ENCODE measurements at regions not wholly inside any gene's neighbourhood (a gene's known extent, or its start where the extent isn't known, plus 50 kb on each side); places are given as distances from the start of the nearest gene placed in this dataset.

DNA sequence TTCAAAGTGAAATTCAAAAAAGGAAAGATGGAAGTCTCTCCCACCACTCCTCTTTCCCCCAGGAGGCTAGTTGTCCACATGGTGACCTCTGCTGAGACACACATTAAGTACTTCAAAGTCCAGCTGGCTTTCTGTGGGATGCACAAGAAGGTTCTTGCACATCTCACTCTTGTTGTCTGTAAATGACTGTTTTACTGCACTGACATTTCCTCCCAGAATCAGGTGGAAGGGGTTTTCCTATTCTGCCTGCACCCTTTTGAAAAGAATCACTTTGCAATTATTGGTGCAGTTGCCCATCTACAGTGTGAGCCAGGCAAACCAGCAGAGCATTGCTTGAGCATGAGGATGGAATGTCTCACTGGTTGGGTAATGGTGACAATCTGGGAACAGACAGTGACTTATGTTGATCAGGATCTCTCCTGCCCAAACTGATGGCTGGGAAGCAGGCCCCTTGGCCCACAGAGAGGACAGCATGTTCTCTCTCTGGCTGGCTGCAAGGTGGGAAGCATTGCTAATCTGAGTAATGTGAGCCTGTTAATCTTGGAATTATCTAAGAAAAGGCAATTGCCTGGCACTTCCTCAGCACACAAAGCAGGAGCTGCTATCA lies 347.7 kb upstream of the SATB1 start:
- Histone ChIP-seq H2BK5ac (ENCODE audit: low read length) (no peak overlapping the region), H2BK120ac (ENCODE audit: low read depth, low read length) (no peak overlapping the region), H3K4me3 (ENCODE audit: low read length in 2 of 2) (no peak overlapping the region), H3K23ac (ENCODE audit: low read depth, low read length, poor library complexity) (no peak overlapping the region), H2AFZ (ENCODE audit: low read length) (no peak overlapping the region), H3K4ac (ENCODE audit: low read length) (no peak overlapping the region), H2BK12ac (ENCODE audit: low read length) (no peak overlapping the region), H3K4me1 (ENCODE audit: control insufficient read depth in 2 of 2, insufficient read depth in 1 of 2, low read depth in 1 of 2, low read length in 2 of 2) (peaks cover 0 to 1% of the 10 kb centered on the region in 2 donors), H3K27ac (replicated peaks; ENCODE audit: low read length) (no peak overlapping the region), H3K79me1 (ENCODE audit: low read depth, low read length) (no peaks in the 10 kb centered on the region), H3K27me3 (ENCODE audit: control insufficient read depth in 3 of 3, insufficient read depth in 3 of 3, low read depth in 1 of 3, low read length in 3 of 3) (no peaks in the 10 kb centered on the region), H3K14ac (ENCODE audit: low read length) (no peak overlapping the region), H4K91ac (ENCODE audit: low read depth, low read length, poor library complexity) (no peak overlapping the region), H3K9ac (ENCODE audit: low read depth, low read length, poor library complexity) (no peak overlapping the region), H3K36me3 (replicated peaks in 1 of 2; ENCODE audit: control insufficient read depth in 2 of 2, insufficient read depth in 2 of 2, low read length in 2 of 2) (no peaks in the 10 kb centered on the region), H3K9me3 (replicated peaks in 1 of 2; ENCODE audit: control insufficient read depth in 2 of 2, insufficient read depth in 1 of 2, low read depth in 1 of 2, low read length in 2 of 2) (no peaks in the 10 kb centered on the region), H3K18ac (ENCODE audit: low read length) (no peak overlapping the region), H2AK5ac (ENCODE audit: low read depth, low read length) (no peak overlapping the region), H2BK15ac (ENCODE audit: low read length) (no peak overlapping the region), H3K4me2 (ENCODE audit: insufficient read depth, low read length, poor library complexity, severe bottlenecking) (no peak overlapping the region), H4K8ac (ENCODE audit: low read depth, low read length) (no peak overlapping the region)
- DNase-seq (ENCODE audit: low spot score) = no peak

DNA sequence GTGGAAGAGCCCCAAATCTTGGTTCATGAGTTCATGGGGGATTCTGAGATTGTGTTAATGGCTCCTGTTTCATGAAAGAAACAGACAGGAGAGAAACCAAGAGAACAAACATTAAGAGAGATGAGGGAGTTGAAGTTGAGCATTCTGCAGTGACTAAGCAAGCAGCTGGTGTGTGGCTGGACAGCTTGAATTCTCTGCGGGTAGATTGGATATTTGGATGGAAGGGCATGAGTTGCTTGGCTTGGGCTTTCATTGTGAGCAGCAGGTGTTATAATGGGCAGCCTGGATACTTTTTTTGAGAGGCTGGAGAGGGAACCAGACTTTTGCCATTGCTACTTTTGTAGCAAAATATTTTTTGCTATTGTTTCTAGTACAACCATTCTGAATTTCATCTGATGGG lies 346.8 kb upstream of the SATB1 start:
- no peaks in the 10 kb centered on the region for H3K79me1 ChIP-seq (ENCODE audit: low read depth, low read length)
- no peak overlapping the region for H3K4ac ChIP-seq (ENCODE audit: low read length)
- H3K27me3 ChIP-seq (ENCODE audit: control insufficient read depth in 3 of 3, insufficient read depth in 3 of 3, low read depth in 1 of 3, low read length in 3 of 3) = no peaks in the 10 kb centered on the region
- no peak overlapping the region for H3K18ac ChIP-seq (ENCODE audit: low read length)
- H3K36me3 ChIP-seq (replicated peaks in 1 of 2; ENCODE audit: control insufficient read depth in 2 of 2, insufficient read depth in 2 of 2, low read length in 2 of 2) = no peaks in the 10 kb centered on the region
- no peak overlapping the region for H4K8ac ChIP-seq (ENCODE audit: low read depth, low read length)
- H3K9me3 ChIP-seq (replicated peaks in 1 of 2; ENCODE audit: control insufficient read depth in 2 of 2, insufficient read depth in 1 of 2, low read depth in 1 of 2, low read length in 2 of 2) = no peaks in the 10 kb centered on the region
- peaks cover 0 to 1% of the 10 kb centered on the region in 2 donors for H3K4me1 ChIP-seq (ENCODE audit: control insufficient read depth in 2 of 2, insufficient read depth in 1 of 2, low read depth in 1 of 2, low read length in 2 of 2)
- no peak overlapping the region for H2BK12ac ChIP-seq (ENCODE audit: low read length)
- H2AK5ac ChIP-seq (ENCODE audit: low read depth, low read length) = no peak overlapping the region
- no peak overlapping the region for H2BK120ac ChIP-seq (ENCODE audit: low read depth, low read length)
- no CpG with 5 or more reads among the region's 1 CpG for WGBS, 2 donors (ENCODE audit: extremely low coverage in 2 of 2, insufficient read length in 2 of 2, insufficient replicate concordance in 1 of 2)
- no peak overlapping the region for H3K4me2 ChIP-seq (ENCODE audit: insufficient read depth, low read length, poor library complexity, severe bottlenecking)
- no peak overlapping the region for H3K23ac ChIP-seq (ENCODE audit: low read depth, low read length, poor library complexity)
- DNase-seq (ENCODE audit: low spot score) = no peak
- no peak overlapping the region for H2BK5ac ChIP-seq (ENCODE audit: low read length)
- H3K14ac ChIP-seq (ENCODE audit: low read length) = no peak overlapping the region
- H3K27ac ChIP-seq (replicated peaks; ENCODE audit: low read length) = no peak overlapping the region
- no peak overlapping the region for H3K4me3 ChIP-seq (ENCODE audit: low read length in 2 of 2)
- no peak overlapping the region for H2AFZ ChIP-seq (ENCODE audit: low read length)
- H2BK15ac ChIP-seq (ENCODE audit: low read length) = no peak overlapping the region
- H3K9ac ChIP-seq (ENCODE audit: low read depth, low read length, poor library complexity) = no peak overlapping the region
- H4K91ac ChIP-seq (ENCODE audit: low read depth, low read length, poor library complexity) = no peak overlapping the region

DNA sequence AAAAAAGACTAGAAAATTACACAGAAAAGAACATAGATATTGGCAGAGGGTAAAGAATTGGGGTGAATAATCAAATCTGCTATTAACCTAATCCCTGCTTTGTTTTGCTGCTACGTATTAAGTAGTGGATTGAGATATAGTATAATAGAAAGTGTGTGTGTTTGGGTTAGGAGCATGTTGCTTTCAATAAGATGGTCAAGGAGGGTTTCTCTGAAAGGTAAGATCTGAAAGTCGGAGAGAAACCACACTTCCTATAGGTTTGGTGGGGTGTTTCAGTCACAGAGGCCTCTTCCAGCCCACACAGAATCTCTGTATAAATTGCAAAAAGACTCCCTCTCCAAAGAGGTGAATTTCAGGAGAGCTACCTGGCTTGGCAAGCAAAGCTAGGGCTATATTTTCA lies 345.7 kb upstream of the SATB1 start:
- Histone ChIP-seq H3K4ac (ENCODE audit: low read length) (no peak overlapping the region), H2AFZ (ENCODE audit: low read length) (no peak overlapping the region), H2BK120ac (ENCODE audit: low read depth, low read length) (no peak overlapping the region), H2BK12ac (ENCODE audit: low read length) (no peak overlapping the region), H2BK5ac (ENCODE audit: low read length) (no peak overlapping the region), H2AK5ac (ENCODE audit: low read depth, low read length) (no peak overlapping the region), H3K18ac (ENCODE audit: low read length) (no peak overlapping the region), H3K14ac (ENCODE audit: low read length) (no peak overlapping the region), H3K23ac (ENCODE audit: low read depth, low read length, poor library complexity) (no peak overlapping the region), H2BK15ac (ENCODE audit: low read length) (no peak overlapping the region), H3K36me3 (replicated peaks in 1 of 2; ENCODE audit: control insufficient read depth in 2 of 2, insufficient read depth in 2 of 2, low read length in 2 of 2) (no peaks in the 10 kb centered on the region), H3K4me2 (ENCODE audit: insufficient read depth, low read length, poor library complexity, severe bottlenecking) (no peak overlapping the region), H4K91ac (ENCODE audit: low read depth, low read length, poor library complexity) (no peak overlapping the region), H3K4me3 (ENCODE audit: low read length in 2 of 2) (no peak overlapping the region), H3K4me1 (ENCODE audit: control insufficient read depth in 2 of 2, insufficient read depth in 1 of 2, low read depth in 1 of 2, low read length in 2 of 2) (peaks cover 0 to 1% of the 10 kb centered on the region in 2 donors), H3K9ac (ENCODE audit: low read depth, low read length, poor library complexity) (no peak overlapping the region), H3K79me1 (ENCODE audit: low read depth, low read length) (no peaks in the 10 kb centered on the region), H4K8ac (ENCODE audit: low read depth, low read length) (no peak overlapping the region), H3K27me3 (ENCODE audit: control insufficient read depth in 3 of 3, insufficient read depth in 3 of 3, low read depth in 1 of 3, low read length in 3 of 3) (no peaks in the 10 kb centered on the region), H3K9me3 (replicated peaks in 1 of 2; ENCODE audit: control insufficient read depth in 2 of 2, insufficient read depth in 1 of 2, low read depth in 1 of 2, low read length in 2 of 2) (no peaks in the 10 kb centered on the region), H3K27ac (replicated peaks; ENCODE audit: low read length) (no peak overlapping the region)
- no peak for DNase-seq (ENCODE audit: low spot score)
- WGBS, 2 donors (ENCODE audit: extremely low coverage in 2 of 2, insufficient read length in 2 of 2, insufficient replicate concordance in 1 of 2) = no CpG with 5 or more reads among the region's 2 CpGs

DNA sequence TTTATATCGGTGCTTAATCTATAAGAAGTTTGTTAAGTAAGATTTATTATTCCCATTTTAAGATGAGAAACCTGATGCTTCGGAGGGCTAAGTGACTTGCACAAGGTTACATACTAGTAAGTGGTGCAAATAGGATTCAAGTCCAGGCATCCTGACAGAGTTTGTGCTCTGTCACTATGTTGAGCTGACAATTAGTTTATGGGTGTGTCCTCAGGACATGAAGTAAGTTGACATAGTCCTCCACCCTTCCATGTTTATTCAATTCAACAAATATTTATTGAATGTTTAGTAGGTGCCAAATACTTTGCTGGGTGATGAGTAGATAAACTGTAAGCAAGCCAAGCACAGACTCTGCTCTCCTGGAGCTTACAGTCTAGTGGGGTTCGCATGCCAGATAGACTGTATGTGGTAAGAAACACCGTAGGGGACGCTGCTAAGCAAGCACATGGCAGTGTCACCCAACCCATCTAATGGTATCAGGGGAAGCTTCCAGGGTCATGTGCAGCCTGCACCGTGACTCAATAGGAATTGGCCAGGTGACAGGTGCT lies 342.7 kb upstream of the SATB1 start:
- Histone ChIP-seq H2BK120ac (ENCODE audit: low read depth, low read length) (no peak overlapping the region), H3K27ac (replicated peaks; ENCODE audit: low read length) (no peak overlapping the region), H3K4me2 (ENCODE audit: insufficient read depth, low read length, poor library complexity, severe bottlenecking) (no peak overlapping the region), H3K79me1 (ENCODE audit: low read depth, low read length) (no peaks in the 10 kb centered on the region), H2BK15ac (ENCODE audit: low read length) (no peak overlapping the region), H3K14ac (ENCODE audit: low read length) (no peak overlapping the region), H2AFZ (ENCODE audit: low read length) (no peak overlapping the region), H2BK12ac (ENCODE audit: low read length) (no peak overlapping the region), H3K27me3 (ENCODE audit: control insufficient read depth in 3 of 3, insufficient read depth in 3 of 3, low read depth in 1 of 3, low read length in 3 of 3) (no peaks in the 10 kb centered on the region), H2BK5ac (ENCODE audit: low read length) (no peak overlapping the region), H3K9me3 (replicated peaks in 1 of 2; ENCODE audit: control insufficient read depth in 2 of 2, insufficient read depth in 1 of 2, low read depth in 1 of 2, low read length in 2 of 2) (no peaks in the 10 kb centered on the region), H3K4ac (ENCODE audit: low read length) (no peak overlapping the region), H3K9ac (ENCODE audit: low read depth, low read length, poor library complexity) (no peak overlapping the region), H3K18ac (ENCODE audit: low read length) (no peak overlapping the region), H4K8ac (ENCODE audit: low read depth, low read length) (no peak overlapping the region), H3K4me1 (ENCODE audit: control insufficient read depth in 2 of 2, insufficient read depth in 1 of 2, low read depth in 1 of 2, low read length in 2 of 2) (peaks cover 0 to under 1% of the 10 kb centered on the region in 2 donors), H3K23ac (ENCODE audit: low read depth, low read length, poor library complexity) (no peak overlapping the region), H4K91ac (ENCODE audit: low read depth, low read length, poor library complexity) (no peak overlapping the region), H2AK5ac (ENCODE audit: low read depth, low read length) (no peak overlapping the region), H3K36me3 (replicated peaks in 1 of 2; ENCODE audit: control insufficient read depth in 2 of 2, insufficient read depth in 2 of 2, low read length in 2 of 2) (no peaks in the 10 kb centered on the region), H3K4me3 (ENCODE audit: low read length in 2 of 2) (no peak overlapping the region)
- WGBS, 2 donors (ENCODE audit: extremely low coverage in 2 of 2, insufficient read length in 2 of 2, insufficient replicate concordance in 1 of 2) = no CpG with 5 or more reads among the region's 6 CpGs
- no peak for DNase-seq (ENCODE audit: low spot score)

Data from neuronal stem cell (in vitro differentiated cells).